ENCODE measurements at regions not wholly inside any gene's neighbourhood (a gene's known extent, or its start where the extent isn't known, plus 50 kb on each side); places are given as distances from the start of the nearest gene placed in this dataset.

- no peaks in the 10 kb centered on the region for H3K9me3 ChIP-seq (ENCODE audit: control insufficient read depth in 1 of 2, insufficient read depth in 1 of 2, low read length in 2 of 2)
Observed at GRCh38 chr4:38548256-38548655, 115.7 kb upstream of the KLF3 start.

GRCh38 chr4:38559374-38559773, 104.6 kb upstream of the KLF3 start:
- H3K4me3 ChIP-seq (ENCODE audit: low read length), result no peak overlapping the region
- Mint-ChIP-seq H3K4me3 (no peak overlapping the region), H3K27me3 (no peaks in the 10 kb centered on the region), H3K4me1 (ENCODE audit: low read depth) (peaks cover 27% of the 10 kb centered on the region), H3K36me3 (ENCODE audit: low read depth) (no peaks in the 10 kb centered on the region), H3K9me3 (peaks cover 6% of the 10 kb centered on the region), H3K27ac (no peak overlapping the region)
- ChIA-PET CTCF (no interaction called here), POLR2A (no interaction called here)
- H3K27ac ChIP-seq (ENCODE audit: low read depth in 1 of 2, low read length in 2 of 2), result no peak overlapping the region
- H3K36me3 ChIP-seq (ENCODE audit: insufficient read depth, low read length), result no peaks in the 10 kb centered on the region
- no peaks in the 10 kb centered on the region for H3K27me3 ChIP-seq (ENCODE audit: control insufficient read depth in 1 of 2, insufficient read depth in 2 of 2, low read length in 2 of 2)
- no peaks in the 10 kb centered on the region for H3K9me3 ChIP-seq (ENCODE audit: control insufficient read depth in 1 of 2, insufficient read depth in 1 of 2, low read length in 2 of 2)
- H3K4me1 ChIP-seq (ENCODE audit: insufficient read depth, low read length), result peaks cover 7% of the 10 kb centered on the region
- no peak for ATAC-seq (ENCODE audit: poor library complexity)
- TF ChIP-seq CTCF (IDR thresholded peaks at IDR 0.05), result no peak
- DNase-seq, result no peak
- intact Hi-C loops (cut with DNase I, micrococcal nuclease), result no loop called here

More at GRCh38 chr4:38548256-38548655, 115.7 kb upstream of the KLF3 start:
- Mint-ChIP-seq H3K27me3 (no peaks in the 10 kb centered on the region), H3K4me3 (no peak overlapping the region), H3K27ac (no peak overlapping the region), H3K4me1 (ENCODE audit: low read depth) (no peaks in the 10 kb centered on the region), H3K9me3 (peaks cover 2% of the 10 kb centered on the region), H3K36me3 (ENCODE audit: low read depth) (no peaks in the 10 kb centered on the region)
- DNase-seq, result no peak
- TF ChIP-seq CTCF (IDR thresholded peaks at IDR 0.05), result no peak
- Histone ChIP-seq H3K4me1 (ENCODE audit: insufficient read depth, low read length) (no peaks in the 10 kb centered on the region), H3K27ac (ENCODE audit: low read depth in 1 of 2, low read length in 2 of 2) (no peak overlapping the region), H3K36me3 (ENCODE audit: insufficient read depth, low read length) (no peaks in the 10 kb centered on the region), H3K4me3 (ENCODE audit: low read length) (no peak overlapping the region), H3K27me3 (ENCODE audit: control insufficient read depth in 1 of 2, insufficient read depth in 2 of 2, low read length in 2 of 2) (no peaks in the 10 kb centered on the region)
- no peak for ATAC-seq (ENCODE audit: poor library complexity)
- ChIA-PET CTCF (no interaction called here), POLR2A (no interaction called here)
- intact Hi-C loops (cut with DNase I, micrococcal nuclease), result no loop called here

- peaks cover 5% of the 10 kb centered on the region for H3K9me3 Mint-ChIP-seq
- ChIA-PET CTCF (no interaction called here), POLR2A (no interaction called here)
- DNase-seq (no peak), ATAC-seq (ENCODE audit: poor library complexity) (no peak)
- intact Hi-C loops (cut with DNase I, micrococcal nuclease), result no loop called here
- no peak overlapping the region for H3K4me3 Mint-ChIP-seq
- Histone ChIP-seq H3K9me3 (ENCODE audit: control insufficient read depth in 1 of 2, insufficient read depth in 1 of 2, low read length in 2 of 2) (no peaks in the 10 kb centered on the region), H3K27ac (ENCODE audit: low read depth in 1 of 2, low read length in 2 of 2) (no peak overlapping the region), H3K36me3 (ENCODE audit: insufficient read depth, low read length) (no peaks in the 10 kb centered on the region), H3K4me3 (ENCODE audit: low read length) (no peak overlapping the region), H3K27me3 (ENCODE audit: control insufficient read depth in 1 of 2, insufficient read depth in 2 of 2, low read length in 2 of 2) (no peaks in the 10 kb centered on the region), H3K4me1 (ENCODE audit: insufficient read depth, low read length) (peaks cover 7% of the 10 kb centered on the region)
- H3K36me3 Mint-ChIP-seq (ENCODE audit: low read depth), result no peaks in the 10 kb centered on the region
- no peaks in the 10 kb centered on the region for H3K27me3 Mint-ChIP-seq
- peaks cover 27% of the 10 kb centered on the region for H3K4me1 Mint-ChIP-seq (ENCODE audit: low read depth)
- no peak for TF ChIP-seq CTCF (IDR thresholded peaks at IDR 0.05)
- no peak overlapping the region for H3K27ac Mint-ChIP-seq
Observed at GRCh38 chr4:38560340-38560739, 103.7 kb upstream of the KLF3 start.
